HepG2 (cell line): ENCODE measurements at regions not wholly inside any gene's neighbourhood (a gene's known extent, or its start where the extent isn't known, plus 50 kb on each side); places are given as distances from the start of the nearest gene placed in this dataset.

Experiments
- ATAC-seq: fragments of 200-7000 bp; cut with Tn5 transposase; 3 replicates; pipeline ENCODE4 v1.9.1; 2020; ENCODE audit warnings: mild to moderate bottlenecking, moderate library complexity
- BruUV-seq: library from RNA; stranded (reverse); fragments of 400-500 nt; replicated peaks from 2 replicates; lab custom pipeline; 2021; lab: Mats Ljungman, UMichigan
- CTCF ChIA-PET: fragments of 300-600 bp; formaldehyde crosslinking; extraction: SDS; loops from one replicate; lab custom pipeline; 2021; ENCODE audit warnings: low total read pairs, inconsistent platforms, low intra/inter-chr PET ratio; lab: Yijun Ruan, JAX
- POLR2A ChIA-PET: fragments of 350-600 bp; sonication (Branson Sonifier 250); formaldehyde crosslinking; loops from one replicate; lab custom pipeline; 2020; ENCODE audit warnings: antibody characterized with exemption, inconsistent platforms; lab: Yijun Ruan, JAX
- DNase-seq: peaks from one replicate; pipeline ENCODE4 v3.0.0-alpha.2; 2015; ENCODE audit warnings: low spot score
- FAIRE-seq: peaks from 3 replicates; lab custom pipeline; 2011; peaks lifted over from hg19 to GRCh38; lab: Jason Lieb, UNC
- H2AFZ ChIP-seq: one replicate; pipeline ENCODE4 v1.6.1; 2011; ENCODE audit warnings: low read length, inconsistent platforms
- H3K27ac ChIP-seq: fragments of 300-600 bp; 3 replicates; pipeline ENCODE4 v1.8.0; 2011; ENCODE audit warnings: mixed run types, mild to moderate bottlenecking, mixed read lengths, low read length, inconsistent platforms; ENCODE audit not compliant: insufficient read depth; ENCODE audit errors: extremely low read length
- H3K27me3 ChIP-seq, 2 experiments: fragments of 200-600 bp in 1 of 2; 2 replicates in 1 of 2; 3 replicates in 1 of 2; pipeline versions ENCODE4 v1.6.0 to v1.8.0; 2011; ENCODE audit warnings: low read length in 2 of 2, mild to moderate bottlenecking in 2 of 2, moderate library complexity in 2 of 2, inconsistent platforms in 1 of 2; ENCODE audit not compliant: insufficient read depth in 2 of 2, control insufficient read depth in 1 of 2
- H3K36me3 ChIP-seq, 2 experiments: fragments of 200-600 bp in 1 of 2; replicated peaks in 1 of 2; 2 replicates in 1 of 2; 3 replicates in 1 of 2; pipeline versions ENCODE4 v1.5.1 to v1.8.0; 2011; ENCODE audit warnings: low read length in 2 of 2, inconsistent platforms in 1 of 2; ENCODE audit not compliant: insufficient read depth in 2 of 2, control insufficient read depth in 1 of 2
- H3K4me1 ChIP-seq: 2 replicates; pipeline ENCODE4 v1.5.1; 2012; ENCODE audit warnings: low read length, inconsistent platforms; ENCODE audit not compliant: insufficient read depth
- H3K4me2 ChIP-seq: 2 replicates; pipeline ENCODE4 v1.6.0; 2011; ENCODE audit warnings: low read depth, low read length, inconsistent platforms
- H3K4me3 ChIP-seq, 3 experiments: fragments of 200-600 bp in 1 of 3; sonication (generic), shearing (Covaris generic) in 1 of 3; replicated peaks in 1 of 3; 2 replicates each; pipeline ENCODE4 v1.5.1; 2011 to 2016; ENCODE audit warnings: low read length in 3 of 3, inconsistent platforms in 2 of 3, low read depth in 2 of 3, mild to moderate bottlenecking in 2 of 3, control low read depth in 1 of 3, mixed read lengths in 1 of 3; ENCODE audit not compliant: insufficient read depth in 1 of 3
- H3K79me2 ChIP-seq: one replicate; pipeline ENCODE4 v1.6.1; 2011; ENCODE audit warnings: low read length, inconsistent platforms; ENCODE audit not compliant: insufficient read depth
- H3K9ac ChIP-seq: 2 replicates; pipeline ENCODE4 v1.6.0; 2011; ENCODE audit warnings: mild to moderate bottlenecking, low read depth, low read length, inconsistent platforms; ENCODE audit not compliant: insufficient read depth
- H3K9me3 ChIP-seq: 2 replicates; pipeline ENCODE4 v1.5.1; 2012; ENCODE audit warnings: mild to moderate bottlenecking, low read length
- H4K20me1 ChIP-seq: 2 replicates; pipeline ENCODE4 v1.6.0; 2011; ENCODE audit warnings: inconsistent platforms, mild to moderate bottlenecking, low read length, moderate library complexity; ENCODE audit not compliant: insufficient read depth
- ATF3 ChIP-seq: sonication (generic); formaldehyde crosslinking; IDR thresholded peaks from 2 replicates; pipeline ENCODE4 v1.4.0; 2020; ENCODE audit warnings: missing genetic modification reagents
- CHCHD3 ChIP-seq: sonication (generic); formaldehyde crosslinking; IDR thresholded peaks from 2 replicates; pipeline ENCODE4 v1.8.0; 2022; ENCODE audit warnings: mild to moderate bottlenecking, missing genetic modification reagents, moderate library complexity
- RCOR2 ChIP-seq: IDR thresholded peaks from 2 replicates; pipeline ENCODE4 v1.6.1; 2016; ENCODE audit warnings: missing biosample characterization, missing genetic modification reagents
- SETDB1 ChIP-seq: sonication (generic); formaldehyde crosslinking; IDR thresholded peaks from 2 replicates; pipeline ENCODE4 v1.5.1; 2020; ENCODE audit warnings: missing genetic modification reagents, mild to moderate bottlenecking, borderline replicate concordance
- SRSF9 ChIP-seq: fragments of 200-400 bp; formaldehyde crosslinking; IDR thresholded peaks from 2 replicates; pipeline ENCODE4 v1.6.1; 2018; ENCODE audit warnings: borderline replicate concordance, mild to moderate bottlenecking, low read depth, low read length; ENCODE audit not compliant: insufficient read depth, poor library complexity, severe bottlenecking
- ZNF441 ChIP-seq: sonication (generic); formaldehyde crosslinking; IDR thresholded peaks from 2 replicates; pipeline ENCODE4 v1.7.0; 2021; ENCODE audit warnings: missing genetic modification reagents, borderline replicate concordance
- ZNF777 ChIP-seq: sonication (generic); formaldehyde crosslinking; IDR thresholded peaks from 2 replicates; pipeline ENCODE4 v1.4.0; 2020; ENCODE audit warnings: missing genetic modification reagents
- WGBS: methylation state at CpG from one replicate; pipeline ENCODE4 v1.1.6; 2017; ENCODE audit warnings: low lambda C conversion rate; 5-methylcytosine and 5-hydroxymethylcytosine counted together
- in situ Hi-C: cut with HindIII; loops from 2 replicates; pipeline ENCODE4 v1.10.0; 2017; ENCODE audit warnings: low pct_unique_long_range_greater_than_20kb; ENCODE audit not compliant: extremely low pct_ligation_motif_present
- intact Hi-C: fragments of 100-400 bp; cut with micrococcal nuclease; formaldehyde crosslinking; loops from one replicate; pipeline ENCODE4 v1.10.0; 2022; ENCODE audit not compliant: unreplicated experiment
- TF ChIP-seq, protein P1 (sequence below): sonication (generic); formaldehyde crosslinking; IDR thresholded peaks from 2 replicates; pipeline ENCODE4 v1.5.0; 2020; ENCODE audit warnings: missing genetic modification reagents
- TF ChIP-seq, protein P2 (sequence below): sonication (generic); formaldehyde crosslinking; IDR thresholded peaks from 2 replicates; pipeline ENCODE4 v1.4.0; 2020; ENCODE audit warnings: missing genetic modification reagents, borderline replicate concordance

GRCh38 chr4:81698538-81699296, 227.0 kb upstream of the RASGEF1B start:
- CTCF ChIA-PET: no interaction called here

More at GRCh38 chr4:81698538-81699296, 227.0 kb upstream of the RASGEF1B start:
- in situ Hi-C loops (no loop called here), intact Hi-C loops (no loop called here)
- Histone ChIP-seq H4K20me1 (no peaks in the 10 kb centered on the region), H3K4me2 (no peak overlapping the region), H3K36me3 (no peaks in the 10 kb centered on the region), H3K27me3 (no peaks in the 10 kb centered on the region), H3K27ac (no peak overlapping the region), H3K4me1 (no peaks in the 10 kb centered on the region), H2AFZ (no peak overlapping the region), H3K9ac (no peak overlapping the region), H3K4me3 (no peak overlapping the region), H3K79me2 (no peaks in the 10 kb centered on the region), H3K9me3 (no peaks in the 10 kb centered on the region)
- no peak for DNase-seq
- 21% methylated on average over 5 of the region's 6 CpGs for WGBS
- POLR2A ChIA-PET: no interaction called here
- BruUV-seq: no TSS peak
- no peak for FAIRE-seq
- no peak for ATAC-seq
- TF ChIP-seq RCOR2 (CRISPR knock-in tag) (no peak), ZNF441 (CRISPR knock-in tag) (no peak), ZNF777 (CRISPR knock-in tag) (no peak), SETDB1 (no peak), ATF3 (no peak), SRSF9 (no peak), CHCHD3 (CRISPR knock-in tag) (no peak)
- TF ChIP-seq, protein P1, sequence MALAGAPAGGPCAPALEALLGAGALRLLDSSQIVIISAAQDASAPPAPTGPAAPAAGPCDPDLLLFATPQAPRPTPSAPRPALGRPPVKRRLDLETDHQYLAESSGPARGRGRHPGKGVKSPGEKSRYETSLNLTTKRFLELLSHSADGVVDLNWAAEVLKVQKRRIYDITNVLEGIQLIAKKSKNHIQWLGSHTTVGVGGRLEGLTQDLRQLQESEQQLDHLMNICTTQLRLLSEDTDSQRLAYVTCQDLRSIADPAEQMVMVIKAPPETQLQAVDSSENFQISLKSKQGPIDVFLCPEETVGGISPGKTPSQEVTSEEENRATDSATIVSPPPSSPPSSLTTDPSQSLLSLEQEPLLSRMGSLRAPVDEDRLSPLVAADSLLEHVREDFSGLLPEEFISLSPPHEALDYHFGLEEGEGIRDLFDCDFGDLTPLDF (CRISPR knock-in tag): no peak
- TF ChIP-seq, protein P2, sequence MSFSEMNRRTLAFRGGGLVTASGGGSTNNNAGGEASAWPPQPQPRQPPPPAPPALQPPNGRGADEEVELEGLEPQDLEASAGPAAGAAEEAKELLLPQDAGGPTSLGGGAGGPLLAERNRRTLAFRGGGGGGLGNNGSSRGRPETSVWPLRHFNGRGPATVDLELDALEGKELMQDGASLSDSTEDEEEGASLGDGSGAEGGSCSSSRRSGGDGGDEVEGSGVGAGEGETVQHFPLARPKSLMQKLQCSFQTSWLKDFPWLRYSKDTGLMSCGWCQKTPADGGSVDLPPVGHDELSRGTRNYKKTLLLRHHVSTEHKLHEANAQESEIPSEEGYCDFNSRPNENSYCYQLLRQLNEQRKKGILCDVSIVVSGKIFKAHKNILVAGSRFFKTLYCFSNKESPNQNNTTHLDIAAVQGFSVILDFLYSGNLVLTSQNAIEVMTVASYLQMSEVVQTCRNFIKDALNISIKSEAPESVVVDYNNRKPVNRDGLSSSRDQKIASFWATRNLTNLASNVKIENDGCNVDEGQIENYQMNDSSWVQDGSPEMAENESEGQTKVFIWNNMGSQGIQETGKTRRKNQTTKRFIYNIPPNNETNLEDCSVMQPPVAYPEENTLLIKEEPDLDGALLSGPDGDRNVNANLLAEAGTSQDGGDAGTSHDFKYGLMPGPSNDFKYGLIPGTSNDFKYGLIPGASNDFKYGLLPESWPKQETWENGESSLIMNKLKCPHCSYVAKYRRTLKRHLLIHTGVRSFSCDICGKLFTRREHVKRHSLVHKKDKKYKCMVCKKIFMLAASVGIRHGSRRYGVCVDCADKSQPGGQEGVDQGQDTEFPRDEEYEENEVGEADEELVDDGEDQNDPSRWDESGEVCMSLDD (CRISPR knock-in tag): no peak
